ENCODE measurements at regions not wholly inside any gene's neighbourhood (a gene's known extent, or its start where the extent isn't known, plus 50 kb on each side); places are given as distances from the start of the nearest gene placed in this dataset.

DNA sequence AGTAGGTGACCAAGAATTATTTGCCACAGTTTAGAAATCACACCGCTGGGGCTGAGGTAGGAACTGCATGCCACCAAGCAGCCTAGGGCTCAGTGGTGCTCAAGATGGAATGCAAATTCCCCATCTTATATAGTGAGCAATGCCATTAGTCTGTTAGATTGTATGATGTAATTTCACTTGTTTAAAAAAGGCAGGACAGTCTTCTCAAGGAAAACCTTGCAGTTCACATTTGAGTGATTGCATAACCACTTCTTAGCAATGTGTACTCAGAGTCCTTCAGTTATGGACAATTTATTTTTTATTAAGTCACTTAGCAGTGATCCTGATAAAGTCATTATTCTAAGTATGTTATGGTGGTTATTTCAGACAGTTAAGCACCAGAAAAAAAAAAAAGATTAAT is 142.9 kb upstream of the SFRP2 start:
- TF ChIP-seq FOXK2 (IDR thresholded peaks at IDR 0.05), result no peak
- TF ChIP-seq FOXM1 (IDR thresholded peaks at IDR 0.05; ENCODE audit: borderline replicate concordance), result no peak
- no peak for TF ChIP-seq BHLHE40 (IDR thresholded peaks at IDR 0.05; ENCODE audit: borderline replicate concordance)
- no peak for TF ChIP-seq HDGF (IDR thresholded peaks at IDR 0.05; ENCODE audit: borderline replicate concordance)
- TF ChIP-seq, protein P1, sequence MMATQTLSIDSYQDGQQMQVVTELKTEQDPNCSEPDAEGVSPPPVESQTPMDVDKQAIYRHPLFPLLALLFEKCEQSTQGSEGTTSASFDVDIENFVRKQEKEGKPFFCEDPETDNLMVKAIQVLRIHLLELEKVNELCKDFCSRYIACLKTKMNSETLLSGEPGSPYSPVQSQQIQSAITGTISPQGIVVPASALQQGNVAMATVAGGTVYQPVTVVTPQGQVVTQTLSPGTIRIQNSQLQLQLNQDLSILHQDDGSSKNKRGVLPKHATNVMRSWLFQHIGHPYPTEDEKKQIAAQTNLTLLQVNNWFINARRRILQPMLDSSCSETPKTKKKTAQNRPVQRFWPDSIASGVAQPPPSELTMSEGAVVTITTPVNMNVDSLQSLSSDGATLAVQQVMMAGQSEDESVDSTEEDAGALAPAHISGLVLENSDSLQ (IDR thresholded peaks at IDR 0.05), result no peak
- TF ChIP-seq CTBP1 (IDR thresholded peaks at IDR 0.05; ENCODE audit: borderline replicate concordance), result no peak
- TF ChIP-seq SP1 (IDR thresholded peaks at IDR 0.05), result no peak
- TF ChIP-seq FOXA1 (IDR thresholded peaks at IDR 0.05), result no peak
- no peak for TF ChIP-seq TARDBP (IDR thresholded peaks at IDR 0.05)
- TF ChIP-seq L3MBTL2 (conservative IDR thresholded peaks at IDR 0.05), result no peak
- no peak for TF ChIP-seq ELF4 (IDR thresholded peaks at IDR 0.05)
- no peak for TF ChIP-seq SUZ12 (IDR thresholded peaks at IDR 0.05)
- no peak for TF ChIP-seq ARNT (IDR thresholded peaks at IDR 0.05)
- no peak for TF ChIP-seq ZNF384 (IDR thresholded peaks at IDR 0.05)
- no peak for TF ChIP-seq NFRKB (IDR thresholded peaks at IDR 0.05)
- CTCF ChIA-PET, result no interaction called here

DNA sequence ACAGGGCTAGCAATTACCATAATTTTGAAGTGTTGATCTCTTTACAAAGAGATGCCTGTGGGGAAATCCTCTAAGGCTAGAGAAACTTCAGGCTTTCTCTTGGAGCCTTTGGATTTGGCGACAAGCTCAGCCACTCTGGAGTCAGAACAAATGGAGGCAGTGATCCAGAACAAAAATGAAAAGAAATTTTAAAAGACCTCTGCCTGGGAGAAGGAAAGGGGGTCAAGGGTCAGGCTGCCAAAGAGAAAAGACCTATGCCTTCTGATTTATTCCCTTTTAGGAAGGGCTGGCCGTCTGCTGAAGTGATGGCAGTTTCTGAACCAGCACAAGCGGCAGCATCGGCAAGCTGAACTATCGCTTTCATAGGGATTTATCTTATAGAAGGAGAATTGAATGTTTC is 140.8 kb upstream of the SFRP2 start:
- POLR2A ChIA-PET, result no interaction called here
- CTCF ChIA-PET, result interaction anchor here (0.7 kb wide), 1 partner anchor 8 kb away, joined by 3 read pairs; no protein-coding TSS in a partner anchor
- no peak for DNase-seq (ENCODE audit: extremely low spot score)
- TF ChIP-seq NFRKB (IDR thresholded peaks at IDR 0.05) (no peak), FOXA1 (IDR thresholded peaks at IDR 0.05) (no peak), ELF4 (IDR thresholded peaks at IDR 0.05) (no peak), BHLHE40 (IDR thresholded peaks at IDR 0.05; ENCODE audit: borderline replicate concordance) (no peak), LEF1 (IDR thresholded peaks at IDR 0.05; ENCODE audit: borderline replicate concordance) (no peak), ZNF384 (IDR thresholded peaks at IDR 0.05) (no peak), FOXM1 (IDR thresholded peaks at IDR 0.05; ENCODE audit: borderline replicate concordance) (no peak), ARNT (IDR thresholded peaks at IDR 0.05) (no peak), FOXK2 (IDR thresholded peaks at IDR 0.05) (no peak), HDGF (IDR thresholded peaks at IDR 0.05; ENCODE audit: borderline replicate concordance) (no peak), CTBP1 (IDR thresholded peaks at IDR 0.05; ENCODE audit: borderline replicate concordance) (no peak), L3MBTL2 (conservative IDR thresholded peaks at IDR 0.05) (no peak), TARDBP (IDR thresholded peaks at IDR 0.05) (no peak), SP1 (IDR thresholded peaks at IDR 0.05) (no peak)
- TF ChIP-seq, protein P1 (IDR thresholded peaks at IDR 0.05), result no peak

More for the DNA sequence above, 142.9 kb upstream of the SFRP2 start:
- POLR2A ChIA-PET, result no interaction called here
- DNase-seq (ENCODE audit: extremely low spot score), result no peak

DNA sequence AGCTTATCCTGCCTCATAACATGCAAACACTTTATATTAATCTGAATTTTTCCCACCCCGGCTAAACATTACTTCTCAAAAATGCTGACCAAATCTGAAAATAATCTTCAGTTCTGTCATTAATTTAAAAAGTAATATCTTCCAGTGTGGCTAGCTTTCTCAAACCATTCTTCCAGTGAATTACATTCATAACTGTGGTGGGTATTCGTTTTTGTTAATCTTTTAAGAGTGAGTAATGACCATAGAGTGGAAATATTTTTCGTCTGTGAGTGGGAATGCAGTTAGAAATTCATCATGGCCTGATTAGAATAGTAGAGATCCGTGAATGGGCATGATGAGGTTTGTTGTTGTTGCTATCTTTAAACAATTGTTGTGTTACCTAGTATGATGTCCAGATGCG is 138.6 kb upstream of the SFRP2 start:
- CTCF ChIA-PET, result no interaction called here
- TF ChIP-seq FOXK2 (IDR thresholded peaks at IDR 0.05), result no peak
- no peak for TF ChIP-seq CTBP1 (IDR thresholded peaks at IDR 0.05; ENCODE audit: borderline replicate concordance)
- no peak for TF ChIP-seq HDGF (IDR thresholded peaks at IDR 0.05; ENCODE audit: borderline replicate concordance)
- TF ChIP-seq SUZ12 (IDR thresholded peaks at IDR 0.05), result no peak
- no peak for DNase-seq (ENCODE audit: extremely low spot score)
- POLR2A ChIA-PET, result no interaction called here

DNA sequence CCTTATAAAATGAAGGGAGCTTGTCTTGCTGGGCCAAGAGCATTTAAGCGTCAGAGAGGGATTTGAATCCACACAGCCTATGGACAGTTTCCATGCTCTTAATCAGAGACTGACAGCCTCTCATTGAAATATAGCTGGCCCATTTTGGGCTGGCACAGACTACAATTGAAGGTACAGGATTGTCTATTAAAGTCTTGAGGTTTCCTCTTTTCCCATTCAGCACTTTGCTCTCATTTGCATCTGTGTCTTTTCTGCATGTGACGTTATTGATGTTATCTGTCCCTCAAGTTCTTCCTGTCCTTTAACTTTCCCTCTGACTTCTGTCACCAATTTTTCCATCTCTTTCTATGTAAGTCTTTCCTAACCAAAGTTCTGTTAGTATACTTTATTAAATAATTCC is 133.3 kb upstream of the SFRP2 start:
- TF ChIP-seq HDGF (IDR thresholded peaks at IDR 0.05; ENCODE audit: borderline replicate concordance) (no peak), FOXK2 (IDR thresholded peaks at IDR 0.05) (no peak), FOXA1 (IDR thresholded peaks at IDR 0.05) (no peak), FOXM1 (IDR thresholded peaks at IDR 0.05; ENCODE audit: borderline replicate concordance) (no peak), SUZ12 (IDR thresholded peaks at IDR 0.05) (no peak), ZNF384 (IDR thresholded peaks at IDR 0.05) (no peak), SP1 (IDR thresholded peaks at IDR 0.05) (no peak), ARNT (IDR thresholded peaks at IDR 0.05) (no peak), BHLHE40 (IDR thresholded peaks at IDR 0.05; ENCODE audit: borderline replicate concordance) (no peak), TARDBP (IDR thresholded peaks at IDR 0.05) (no peak)
- TF ChIP-seq, protein P1 (IDR thresholded peaks at IDR 0.05), result no peak
- POLR2A ChIA-PET, result no interaction called here
- no peak for DNase-seq (ENCODE audit: extremely low spot score)
- CTCF ChIA-PET, result no interaction called here

- no peak for DNase-seq (ENCODE audit: extremely low spot score)
- ChIA-PET CTCF (no interaction called here), POLR2A (no interaction called here)
- TF ChIP-seq BHLHE40 (IDR thresholded peaks at IDR 0.05; ENCODE audit: borderline replicate concordance) (no peak), FOXK2 (IDR thresholded peaks at IDR 0.05) (no peak), SP1 (IDR thresholded peaks at IDR 0.05) (no peak), ELF4 (IDR thresholded peaks at IDR 0.05) (no peak), LEF1 (IDR thresholded peaks at IDR 0.05; ENCODE audit: borderline replicate concordance) (no peak), L3MBTL2 (conservative IDR thresholded peaks at IDR 0.05) (no peak), HDGF (IDR thresholded peaks at IDR 0.05; ENCODE audit: borderline replicate concordance) (no peak), FOXA1 (IDR thresholded peaks at IDR 0.05) (no peak), CTBP1 (IDR thresholded peaks at IDR 0.05; ENCODE audit: borderline replicate concordance) (no peak), ZNF384 (IDR thresholded peaks at IDR 0.05) (no peak), TARDBP (IDR thresholded peaks at IDR 0.05) (no peak), NFRKB (IDR thresholded peaks at IDR 0.05) (no peak), FOXM1 (IDR thresholded peaks at IDR 0.05; ENCODE audit: borderline replicate concordance) (no peak), ARNT (IDR thresholded peaks at IDR 0.05) (no peak), SUZ12 (IDR thresholded peaks at IDR 0.05) (no peak)
- TF ChIP-seq, protein P1 (IDR thresholded peaks at IDR 0.05), result no peak
Measured at GRCh38 chr4:153919667-153920066, 130.8 kb upstream of the SFRP2 start.
